ENCODE measurements at regions not wholly inside any gene's neighbourhood (a gene's known extent, or its start where the extent isn't known, plus 50 kb on each side); places are given as distances from the start of the nearest gene placed in this dataset.

- peaks cover 16% of the 10 kb centered on the region for H3K27me3 Mint-ChIP-seq (ENCODE audit: insufficient read depth)
Observed at GRCh38 chr12:31224768-31225448, 101.0 kb downstream of the SINHCAF start.

DNA sequence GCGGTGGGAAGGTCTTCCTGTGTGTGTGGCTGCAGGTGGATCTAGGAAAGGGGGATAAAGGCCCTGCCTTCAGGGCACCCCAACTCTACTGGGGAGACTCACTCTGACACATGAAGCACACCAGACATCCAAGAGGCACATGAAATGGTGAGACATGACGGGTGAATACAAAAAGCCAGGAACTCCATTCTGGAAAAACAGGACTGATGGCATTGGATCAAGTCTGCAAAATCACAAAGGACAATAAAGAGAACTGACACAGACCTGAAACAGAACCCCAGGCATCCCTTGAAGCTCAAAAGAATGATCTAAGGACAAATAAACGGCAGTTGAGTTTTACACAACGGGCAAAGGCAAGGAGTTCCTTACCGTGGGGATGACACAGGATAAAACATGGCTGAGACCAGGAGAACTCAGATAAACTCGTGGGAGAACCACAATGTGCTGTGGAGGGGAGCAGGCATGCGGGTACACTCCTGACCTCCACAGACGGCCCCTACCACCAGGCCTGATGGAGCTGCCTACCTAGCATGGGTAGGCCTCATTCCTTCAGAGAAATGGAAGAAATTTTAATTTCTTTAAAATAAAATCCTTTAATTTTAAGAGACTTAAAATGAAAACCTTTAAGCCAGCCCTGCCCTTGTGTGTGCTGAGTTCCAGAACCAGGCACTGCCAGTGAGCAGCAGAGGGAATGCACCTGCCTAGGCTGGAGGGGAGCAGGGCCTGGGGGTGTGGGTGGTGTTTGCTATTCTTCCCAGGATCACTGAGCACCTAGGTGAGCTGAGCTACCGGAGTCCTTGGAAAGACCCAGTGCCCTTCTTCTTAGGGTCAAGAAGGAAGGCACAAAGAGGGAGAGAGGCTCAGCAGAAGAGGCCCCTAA is 100.1 kb downstream of the SINHCAF start:
- WGBS, 2 experiments (ENCODE audit: insufficient coverage in 1 of 2, insufficient read length in 1 of 2) = 88 to 90% methylated on average over 7 to 9 of the region's 9 CpGs
- Histone ChIP-seq H3K27me3 (ENCODE audit: control insufficient read depth, insufficient read depth, low read length, poor library complexity, severe bottlenecking) (no peaks in the 10 kb centered on the region), H3K4me1 (ENCODE audit: control insufficient read depth, insufficient read depth, low read length) (peaks cover 16% of the 10 kb centered on the region), H3K27ac (ENCODE audit: low read depth, low read length) (no peak overlapping the region), H3K36me3 (ENCODE audit: control insufficient read depth, insufficient read depth, low read length) (no peaks in the 10 kb centered on the region), H3K9me3 (ENCODE audit: control insufficient read depth, low read length) (no peaks in the 10 kb centered on the region), H3K9ac (ENCODE audit: extremely low read depth, low read length, poor library complexity, severe bottlenecking) (no peak overlapping the region), H3K4me3 (ENCODE audit: low read length) (no peak overlapping the region)
- Mint-ChIP-seq H3K36me3 (ENCODE audit: low read depth) (no peaks in the 10 kb centered on the region), H3K27ac (peak overlapping the region; percentile 57), H3K27me3 (ENCODE audit: insufficient read depth) (peaks cover 7% of the 10 kb centered on the region), H3K4me1 (peaks cover 55% of the 10 kb centered on the region), H3K9me3 (no peaks in the 10 kb centered on the region), H3K4me3 (no peak overlapping the region)
- no peak for TF ChIP-seq CTCF (conservative IDR thresholded peaks at IDR 0.05)
- DNase-seq = no peak

More at GRCh38 chr12:31224768-31225448, 101.0 kb downstream of the SINHCAF start:
- peak; percentile 92 for DNase-seq
- H3K4me3 Mint-ChIP-seq = no peak overlapping the region
- WGBS, 2 experiments (ENCODE audit: insufficient coverage in 1 of 2, insufficient read length in 1 of 2) = 15 to 18% methylated on average over 3 to 6 of the region's 6 CpGs
- Histone ChIP-seq H3K27me3 (ENCODE audit: control insufficient read depth, insufficient read depth, low read length, poor library complexity, severe bottlenecking) (no peaks in the 10 kb centered on the region), H3K9me3 (ENCODE audit: control insufficient read depth, low read length) (no peaks in the 10 kb centered on the region), H3K4me1 (ENCODE audit: control insufficient read depth, insufficient read depth, low read length) (peaks cover 16% of the 10 kb centered on the region), H3K27ac (ENCODE audit: low read depth, low read length) (no peak overlapping the region), H3K36me3 (ENCODE audit: control insufficient read depth, insufficient read depth, low read length) (no peaks in the 10 kb centered on the region), H3K9ac (ENCODE audit: extremely low read depth, low read length, poor library complexity, severe bottlenecking) (no peak overlapping the region), H3K4me3 (ENCODE audit: low read length) (no peak overlapping the region)
- H3K4me1 Mint-ChIP-seq = peaks cover 57% of the 10 kb centered on the region
- no peaks in the 10 kb centered on the region for H3K36me3 Mint-ChIP-seq (ENCODE audit: low read depth)
- peak; percentile 37 for TF ChIP-seq CTCF (conservative IDR thresholded peaks at IDR 0.05)
- no peaks in the 10 kb centered on the region for H3K9me3 Mint-ChIP-seq
- H3K27ac Mint-ChIP-seq = peak overlapping the region; percentile 32

- peak; percentile 56 for DNase-seq
- no peaks in the 10 kb centered on the region for H3K27me3 ChIP-seq (ENCODE audit: control insufficient read depth, insufficient read depth, low read length, poor library complexity, severe bottlenecking)
- no peak overlapping the region for H3K27ac ChIP-seq (ENCODE audit: low read depth, low read length)
- Mint-ChIP-seq H3K4me3 (no peak overlapping the region), H3K27ac (no peak overlapping the region), H3K27me3 (ENCODE audit: insufficient read depth) (peaks cover 3% of the 10 kb centered on the region), H3K9me3 (no peaks in the 10 kb centered on the region), H3K36me3 (ENCODE audit: low read depth) (no peaks in the 10 kb centered on the region), H3K4me1 (peaks cover 52% of the 10 kb centered on the region)
- H3K9me3 ChIP-seq (ENCODE audit: control insufficient read depth, low read length) = peaks cover 5% of the 10 kb centered on the region
- H3K4me1 ChIP-seq (ENCODE audit: control insufficient read depth, insufficient read depth, low read length) = peaks cover 16% of the 10 kb centered on the region
- 92 to 94% methylated on average over 8 to 10 of the region's 10 CpGs for WGBS, 2 experiments (ENCODE audit: insufficient coverage in 1 of 2, insufficient read length in 1 of 2)
- TF ChIP-seq CTCF (conservative IDR thresholded peaks at IDR 0.05) = no peak
- H3K4me3 ChIP-seq (ENCODE audit: low read length) = no peak overlapping the region
- no peaks in the 10 kb centered on the region for H3K36me3 ChIP-seq (ENCODE audit: control insufficient read depth, insufficient read depth, low read length)
- no peak overlapping the region for H3K9ac ChIP-seq (ENCODE audit: extremely low read depth, low read length, poor library complexity, severe bottlenecking)
Observed at GRCh38 chr12:31226639-31227038, 99.3 kb downstream of the SINHCAF start.

All from endodermal cell (in vitro differentiated cells).